ENCODE measurements at regions not wholly inside any gene's neighbourhood (a gene's known extent, or its start where the extent isn't known, plus 50 kb on each side); places are given as distances from the start of the nearest gene placed in this dataset.

GRCh38 chr5:17147170-17147569 is 70.3 kb upstream of the BASP1 start:
- 97% methylated on average over 5 of the region's 9 CpGs for WGBS (ENCODE audit: insufficient coverage)
- no peaks in the 10 kb centered on the region for H3K4me1 ChIP-seq (ENCODE audit: control insufficient read depth in 2 of 2, insufficient read depth in 2 of 2, low read length in 2 of 2)
- H3K79me2 ChIP-seq (ENCODE audit: control insufficient read depth, insufficient read depth, low read length): no peaks in the 10 kb centered on the region
- H3K36me3 ChIP-seq (replicated peaks in 1 of 2; ENCODE audit: control extremely low read depth in 1 of 2, control insufficient read depth in 1 of 2, extremely low read depth in 1 of 2, insufficient read depth in 2 of 2, low read length in 1 of 2): no peaks in the 10 kb centered on the region
- no peak overlapping the region for H3K4me3 Mint-ChIP-seq
- H3K4me2 ChIP-seq (replicated peaks; ENCODE audit: low read depth, low read length, poor library complexity, severe bottlenecking): no peak overlapping the region
- DNase-seq: no peak
- H3K27me3 ChIP-seq (replicated peaks in 1 of 4; ENCODE audit: control extremely low read depth in 1 of 4, control insufficient read depth in 3 of 4, insufficient read depth in 4 of 4, low read length in 3 of 4): no peaks in the 10 kb centered on the region
- H4K20me1 ChIP-seq (ENCODE audit: control insufficient read depth, insufficient read depth, low read length, poor library complexity, severe bottlenecking): no peaks in the 10 kb centered on the region
- intact Hi-C loops (cut with micrococcal nuclease): no loop called here
- ChIA-PET CTCF (no interaction called here), POLR2A (no interaction called here)
- H3K9me3 Mint-ChIP-seq (ENCODE audit: insufficient read depth): no peaks in the 10 kb centered on the region
- no peaks in the 10 kb centered on the region for H3K9me3 ChIP-seq (ENCODE audit: control extremely low read depth in 1 of 3, control insufficient read depth in 2 of 3, insufficient read depth in 1 of 3, low read length in 2 of 3)
- no peak overlapping the region for H3K4me3 ChIP-seq (ENCODE audit: control extremely low read depth in 1 of 5, extremely low read depth in 1 of 5, insufficient read depth in 1 of 5, low read depth in 2 of 5, low read length in 4 of 5)
- no peak overlapping the region for H2AFZ ChIP-seq (ENCODE audit: insufficient read depth, low read depth, low read length, poor library complexity, severe bottlenecking)
- H3K27ac ChIP-seq (ENCODE audit: low read length in 2 of 2): no peak overlapping the region
- no peak overlapping the region for H3K9ac ChIP-seq (ENCODE audit: low read length)
- H3K27ac Mint-ChIP-seq: no peak overlapping the region
- no peaks in the 10 kb centered on the region for H3K4me1 Mint-ChIP-seq
- no peak for ATAC-seq (ENCODE audit: low read depth)
- H3K27me3 Mint-ChIP-seq: no peaks in the 10 kb centered on the region
- no peak for TF ChIP-seq CTCF (IDR thresholded peaks at IDR 0.05)
- TF ChIP-seq EZH2 (IDR thresholded peaks at IDR 0.05; ENCODE audit: borderline replicate concordance, insufficient read depth, low read depth, low read length, poor library complexity, severe bottlenecking): no peak

DNA sequence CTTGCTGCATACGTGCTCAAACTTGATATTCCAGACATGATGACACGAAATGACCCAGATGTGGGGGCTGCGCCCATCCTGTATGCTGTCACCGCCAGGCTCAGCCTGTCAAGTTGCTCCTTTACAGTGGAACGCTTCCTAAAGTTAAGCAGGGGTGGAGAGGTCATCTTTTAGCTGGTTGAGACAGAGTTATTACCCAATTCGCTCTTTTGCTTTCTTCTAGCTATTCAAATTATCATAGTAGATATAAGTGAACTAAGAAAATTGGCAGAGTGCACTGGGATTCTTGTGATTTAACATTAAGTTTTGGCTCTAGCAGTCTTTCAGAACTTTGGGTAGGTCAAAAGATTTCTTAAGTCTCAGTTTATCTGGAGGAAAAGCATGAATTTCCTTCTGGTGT is 69.8 kb upstream of the BASP1 start:
- Mint-ChIP-seq H3K27me3 (no peaks in the 10 kb centered on the region), H3K4me3 (no peak overlapping the region), H3K4me1 (no peaks in the 10 kb centered on the region), H3K9me3 (ENCODE audit: insufficient read depth) (no peaks in the 10 kb centered on the region), H3K27ac (no peak overlapping the region)
- no peaks in the 10 kb centered on the region for H3K36me3 ChIP-seq (replicated peaks in 1 of 2; ENCODE audit: control extremely low read depth in 1 of 2, control insufficient read depth in 1 of 2, extremely low read depth in 1 of 2, insufficient read depth in 2 of 2, low read length in 1 of 2)
- ATAC-seq (ENCODE audit: low read depth): no peak
- ChIA-PET CTCF (interaction anchor here (1.0 kb wide), 1 partner anchor 15 kb away, joined by 4 read pairs; no protein-coding TSS in a partner anchor), POLR2A (no interaction called here)
- H3K27me3 ChIP-seq (replicated peaks in 1 of 4; ENCODE audit: control extremely low read depth in 1 of 4, control insufficient read depth in 3 of 4, insufficient read depth in 4 of 4, low read length in 3 of 4): no peaks in the 10 kb centered on the region
- no peak overlapping the region for H3K9ac ChIP-seq (ENCODE audit: low read length)
- H3K4me1 ChIP-seq (ENCODE audit: control insufficient read depth in 2 of 2, insufficient read depth in 2 of 2, low read length in 2 of 2): no peaks in the 10 kb centered on the region
- no peak overlapping the region for H2AFZ ChIP-seq (ENCODE audit: insufficient read depth, low read depth, low read length, poor library complexity, severe bottlenecking)
- H3K9me3 ChIP-seq (ENCODE audit: control extremely low read depth in 1 of 3, control insufficient read depth in 2 of 3, insufficient read depth in 1 of 3, low read length in 2 of 3): no peaks in the 10 kb centered on the region
- H3K79me2 ChIP-seq (ENCODE audit: control insufficient read depth, insufficient read depth, low read length): no peaks in the 10 kb centered on the region
- no peak overlapping the region for H3K4me2 ChIP-seq (replicated peaks; ENCODE audit: low read depth, low read length, poor library complexity, severe bottlenecking)
- intact Hi-C loops (cut with micrococcal nuclease): no loop called here
- 94% methylated on average over 5 of the region's 6 CpGs for WGBS (ENCODE audit: insufficient coverage)
- H4K20me1 ChIP-seq (ENCODE audit: control insufficient read depth, insufficient read depth, low read length, poor library complexity, severe bottlenecking): no peaks in the 10 kb centered on the region
- DNase-seq: no peak
- H3K4me3 ChIP-seq (ENCODE audit: control extremely low read depth in 1 of 5, extremely low read depth in 1 of 5, insufficient read depth in 1 of 5, low read depth in 2 of 5, low read length in 4 of 5): no peak overlapping the region
- no peak overlapping the region for H3K27ac ChIP-seq (ENCODE audit: low read length in 2 of 2)
- no peak for TF ChIP-seq EZH2 (IDR thresholded peaks at IDR 0.05; ENCODE audit: borderline replicate concordance, insufficient read depth, low read depth, low read length, poor library complexity, severe bottlenecking)
- TF ChIP-seq CTCF (IDR thresholded peaks at IDR 0.05): no peak
